Endothelial cell of umbilical vein (primary cell): ENCODE measurements at regions not wholly inside any gene's neighbourhood (a gene's known extent, or its start where the extent isn't known, plus 50 kb on each side); places are given as distances from the start of the nearest gene placed in this dataset.

Experiments used
- BruUV-seq: library from RNA; stranded (reverse); fragments of 400-500 nt; replicated peaks from 2 replicates; lab custom pipeline; 2021; lab: Mats Ljungman, UMichigan
- CTCF ChIA-PET: fragments of 300-600, 350-600 bp; sonication (Branson Sonifier 250); formaldehyde crosslinking; loops from one replicate; lab custom pipeline; 2021; ENCODE audit warnings: antibody characterized with exemption, inconsistent platforms; lab: Charles Lee
- POLR2A ChIA-PET: fragments of 300-600, 350-600 bp; sonication (Branson Sonifier 250); formaldehyde crosslinking; loops from one replicate; lab custom pipeline; 2021; ENCODE audit warnings: antibody characterized with exemption, inconsistent platforms; lab: Charles Lee
- DNase-seq: peaks from one replicate; pipeline ENCODE4 v3.0.0-alpha.2; 2011; ENCODE audit warnings: low read depth, low spot score
- FAIRE-seq: peaks from 2 replicates; lab custom pipeline; 2011; peaks lifted over from hg19 to GRCh38; lab: Jason Lieb, UNC
- H2AFZ ChIP-seq: 2 replicates; pipeline ENCODE4 v1.6.0; 2012; ENCODE audit warnings: low read depth, low read length, control low read depth, inconsistent platforms
- H3K27ac ChIP-seq: 2 replicates; pipeline ENCODE4 v1.5.1; 2011; ENCODE audit warnings: low read depth, mild to moderate bottlenecking, control low read depth, low read length, moderate library complexity; ENCODE audit not compliant: insufficient read depth
- H3K27me3 ChIP-seq, 2 experiments: 2 replicates each; pipeline versions ENCODE4 v1.6.0 to v1.6.1; 2011; ENCODE audit warnings: low read length in 2 of 2, mixed read lengths in 1 of 2; ENCODE audit not compliant: control insufficient read depth in 2 of 2, insufficient read depth in 2 of 2
- H3K36me3 ChIP-seq, 2 experiments: 2 replicates in 1 of 2; 3 replicates in 1 of 2; pipeline ENCODE4 v1.5.1; 2011; ENCODE audit warnings: low read length in 2 of 2, mild to moderate bottlenecking in 1 of 2, moderate library complexity in 1 of 2; ENCODE audit not compliant: control insufficient read depth in 2 of 2, insufficient read depth in 2 of 2; ENCODE audit errors: extremely low read depth in 1 of 2
- H3K4me1 ChIP-seq: 3 replicates; pipeline ENCODE4 v1.5.1; 2011; ENCODE audit warnings: mild to moderate bottlenecking, low read length; ENCODE audit not compliant: control insufficient read depth, insufficient read depth; ENCODE audit errors: extremely low read depth
- H3K4me2 ChIP-seq: 2 replicates; pipeline ENCODE4 v1.6.1; 2011; ENCODE audit warnings: low read length, control low read depth, mixed read lengths; ENCODE audit not compliant: insufficient read depth
- H3K4me3 ChIP-seq, 3 experiments: fragments of 200-600 bp in 1 of 3; sonication (generic), shearing (Covaris generic) in 1 of 3; replicated peaks in 1 of 3; 2 replicates each; pipeline ENCODE4 v1.5.1; 2011 to 2016; ENCODE audit warnings: control low read depth in 3 of 3, low read length in 3 of 3, mild to moderate bottlenecking in 2 of 3, inconsistent platforms in 1 of 3, low read depth in 1 of 3, moderate library complexity in 1 of 3; ENCODE audit not compliant: insufficient read depth in 1 of 3
- H3K79me2 ChIP-seq: 2 replicates; pipeline ENCODE4 v1.6.0; 2012; ENCODE audit warnings: low read length, inconsistent platforms; ENCODE audit not compliant: control insufficient read depth, insufficient read depth
- H3K9ac ChIP-seq: replicated peaks from 2 replicates; pipeline ENCODE3; 2011; ENCODE audit warnings: low read length, control low read depth; ENCODE audit not compliant: insufficient read depth; ENCODE audit errors: extremely low read depth
- H3K9me1 ChIP-seq: replicated peaks from 3 replicates; pipeline ENCODE4 v1.6.0; 2011; ENCODE audit warnings: mild to moderate bottlenecking, low read length; ENCODE audit not compliant: control insufficient read depth, insufficient read depth; ENCODE audit errors: extremely low read depth
- H3K9me3 ChIP-seq: replicated peaks from 2 replicates; pipeline ENCODE4 v1.5.1; 2012; ENCODE audit warnings: low read length, inconsistent platforms; ENCODE audit not compliant: control insufficient read depth, insufficient read depth
- H4K20me1 ChIP-seq: replicated peaks from 2 replicates; pipeline ENCODE3; 2011; ENCODE audit warnings: mild to moderate bottlenecking, low read length; ENCODE audit not compliant: control insufficient read depth, insufficient read depth; ENCODE audit errors: extremely low read depth
- EZH2 ChIP-seq: IDR thresholded peaks from 2 replicates; pipeline ENCODE4 v1.6.1; 2012; ENCODE audit warnings: borderline replicate concordance, low read depth, mild to moderate bottlenecking, moderate library complexity, low read length, inconsistent platforms; ENCODE audit not compliant: severe bottlenecking
- FOS ChIP-seq: IDR thresholded peaks from 2 replicates; pipeline ENCODE4 v1.6.1; 2011; ENCODE audit warnings: mild to moderate bottlenecking, low read length, moderate library complexity, borderline replicate concordance; ENCODE audit not compliant: insufficient read depth
- GATA2 ChIP-seq: IDR thresholded peaks from 2 replicates; pipeline ENCODE4 v1.7.0; 2011; ENCODE audit warnings: low read depth, mild to moderate bottlenecking, moderate library complexity, mixed read lengths, low read length; ENCODE audit not compliant: insufficient read length, insufficient read depth
- JUN ChIP-seq: IDR thresholded peaks from 2 replicates; pipeline ENCODE4 v1.6.1; 2011; ENCODE audit warnings: borderline replicate concordance, low read depth; ENCODE audit not compliant: insufficient read length, insufficient read depth
- MYC ChIP-seq: IDR thresholded peaks from one replicate; pipeline ENCODE4 v1.6.1; 2011; ENCODE audit warnings: mild to moderate bottlenecking, low read depth, low read length
- POLR2A ChIP-seq: IDR thresholded peaks from 2 replicates; pipeline ENCODE4 v1.6.1; 2012; ENCODE audit warnings: low read depth, mild to moderate bottlenecking, control low read depth, low read length
- POLR2AphosphoS5 ChIP-seq: IDR thresholded peaks from 2 replicates; pipeline ENCODE4 v1.6.1; 2012; ENCODE audit warnings: low read depth, mild to moderate bottlenecking, control low read depth, low read length, moderate library complexity; ENCODE audit not compliant: insufficient read depth
- dilution Hi-C: fragments of 300-500 bp; cut with MboI; formaldehyde crosslinking; loops from one replicate; pipeline ENCODE4 v1.15.0; 2019; ENCODE audit warnings: low sequenced_read_pairs; ENCODE audit not compliant: extremely low pct_ligation_motif_present
- intact Hi-C: fragments of 100-400 bp; cut with micrococcal nuclease; formaldehyde crosslinking; loops from one replicate; pipeline ENCODE4 v1.10.0; 2022
- TF ChIP-seq, protein P1 (sequence below), 2 donors: IDR thresholded peaks; 1 replicate in 1 of 2; 2 replicates in 1 of 2; pipeline ENCODE4 v1.5.1; 2011; ENCODE audit warnings: low read length in 2 of 2, mild to moderate bottlenecking in 2 of 2, moderate library complexity in 2 of 2, control low read depth in 1 of 2, inconsistent platforms in 1 of 2, low read depth in 1 of 2; ENCODE audit not compliant: insufficient read depth in 1 of 2; ENCODE audit errors: extremely low read depth in 1 of 2
- TF ChIP-seq, protein P2 (sequence below): IDR thresholded peaks from 2 replicates; pipeline ENCODE4 v1.6.1; 2011; ENCODE audit not compliant: insufficient read depth, insufficient read length

DNA sequence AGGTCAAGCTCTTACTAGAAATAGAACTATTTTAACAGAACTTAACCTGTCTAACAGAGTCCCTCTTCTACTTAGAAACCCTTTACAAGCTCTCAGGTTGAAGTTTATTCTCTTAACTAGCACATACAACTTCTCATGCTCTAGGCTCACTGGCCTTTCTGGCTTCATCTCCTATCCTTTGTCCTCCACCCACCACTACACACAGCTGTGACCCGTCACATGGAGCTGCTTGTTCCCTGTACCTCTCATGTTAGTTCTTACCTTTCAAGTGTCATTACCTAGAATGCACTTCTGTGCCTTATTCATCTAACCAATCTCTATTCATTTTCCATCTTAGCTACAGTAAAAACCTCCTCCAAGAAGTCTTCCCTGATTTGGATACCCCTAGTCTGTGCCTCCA lies 89.4 kb upstream of the APC start:
- ChIA-PET POLR2A (no interaction called here), CTCF (no interaction called here)
- FAIRE-seq (no peak), DNase-seq (no peak)
- Histone ChIP-seq H3K36me3 (no peaks in the 10 kb centered on the region), H3K27me3 (peaks cover 0 to 4% of the 10 kb centered on the region in 2 experiments), H3K9ac (no peak overlapping the region), H3K27ac (no peak overlapping the region), H3K4me1 (no peaks in the 10 kb centered on the region), H3K9me1 (no peaks in the 10 kb centered on the region), H3K4me3 (no peak overlapping the region), H2AFZ (no peak overlapping the region), H3K4me2 (no peak overlapping the region), H4K20me1 (no peaks in the 10 kb centered on the region), H3K9me3 (no peaks in the 10 kb centered on the region), H3K79me2 (no peaks in the 10 kb centered on the region)
- no TSS peak for BruUV-seq
- TF ChIP-seq FOS (no peak), JUN (no peak), EZH2 (no peak)
- TF ChIP-seq, protein P1, sequence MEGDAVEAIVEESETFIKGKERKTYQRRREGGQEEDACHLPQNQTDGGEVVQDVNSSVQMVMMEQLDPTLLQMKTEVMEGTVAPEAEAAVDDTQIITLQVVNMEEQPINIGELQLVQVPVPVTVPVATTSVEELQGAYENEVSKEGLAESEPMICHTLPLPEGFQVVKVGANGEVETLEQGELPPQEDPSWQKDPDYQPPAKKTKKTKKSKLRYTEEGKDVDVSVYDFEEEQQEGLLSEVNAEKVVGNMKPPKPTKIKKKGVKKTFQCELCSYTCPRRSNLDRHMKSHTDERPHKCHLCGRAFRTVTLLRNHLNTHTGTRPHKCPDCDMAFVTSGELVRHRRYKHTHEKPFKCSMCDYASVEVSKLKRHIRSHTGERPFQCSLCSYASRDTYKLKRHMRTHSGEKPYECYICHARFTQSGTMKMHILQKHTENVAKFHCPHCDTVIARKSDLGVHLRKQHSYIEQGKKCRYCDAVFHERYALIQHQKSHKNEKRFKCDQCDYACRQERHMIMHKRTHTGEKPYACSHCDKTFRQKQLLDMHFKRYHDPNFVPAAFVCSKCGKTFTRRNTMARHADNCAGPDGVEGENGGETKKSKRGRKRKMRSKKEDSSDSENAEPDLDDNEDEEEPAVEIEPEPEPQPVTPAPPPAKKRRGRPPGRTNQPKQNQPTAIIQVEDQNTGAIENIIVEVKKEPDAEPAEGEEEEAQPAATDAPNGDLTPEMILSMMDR (IDR thresholded peaks at IDR 0.05; ENCODE audit: extremely low read depth in 1 of 2, insufficient read depth in 1 of 2, low read depth in 1 of 2, low read length in 2 of 2) = no peak
- TF ChIP-seq, protein P2, sequence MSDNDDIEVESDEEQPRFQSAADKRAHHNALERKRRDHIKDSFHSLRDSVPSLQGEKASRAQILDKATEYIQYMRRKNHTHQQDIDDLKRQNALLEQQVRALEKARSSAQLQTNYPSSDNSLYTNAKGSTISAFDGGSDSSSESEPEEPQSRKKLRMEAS = no peak
- dilution Hi-C loops (no loop called here), intact Hi-C loops (no loop called here)

DNA sequence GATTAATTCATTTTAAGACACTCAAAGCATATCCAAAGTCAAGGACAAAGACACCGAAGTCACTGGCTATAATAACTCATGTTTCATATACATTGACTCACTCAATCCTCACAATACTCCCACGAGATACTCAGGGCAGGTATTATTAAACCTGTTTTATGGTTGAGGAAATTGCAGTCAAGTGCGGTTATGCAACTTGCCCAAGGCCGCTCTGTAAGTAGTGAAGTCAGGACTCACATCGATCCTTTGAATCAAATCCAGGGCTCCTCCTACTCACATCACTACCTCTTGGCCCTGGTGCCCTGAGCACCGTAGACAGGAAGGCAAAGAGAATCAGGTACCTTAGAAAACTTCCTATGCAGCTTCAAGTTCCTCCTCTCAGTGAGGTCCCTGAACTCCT lies 87.8 kb upstream of the APC start:
- H3K4me3 ChIP-seq = no peak overlapping the region
- H3K9me3 ChIP-seq = no peaks in the 10 kb centered on the region
- H3K4me2 ChIP-seq = no peak overlapping the region
- peaks cover 0 to 2% of the 10 kb centered on the region in 2 experiments for H3K27me3 ChIP-seq
- no peaks in the 10 kb centered on the region for H3K9me1 ChIP-seq
- dilution Hi-C loops (no loop called here), intact Hi-C loops (no loop called here)
- no peak overlapping the region for H3K27ac ChIP-seq
- no peak overlapping the region for H2AFZ ChIP-seq
- FAIRE-seq = no peak
- no peaks in the 10 kb centered on the region for H3K4me1 ChIP-seq
- CTCF ChIA-PET = interaction anchor here (1.4 kb wide), 1 partner anchor 25 kb away, joined by 4 read pairs; no protein-coding TSS in a partner anchor
- H4K20me1 ChIP-seq = no peaks in the 10 kb centered on the region
- no peak for DNase-seq
- no TSS peak for BruUV-seq
- no peak overlapping the region for H3K9ac ChIP-seq
- no peaks in the 10 kb centered on the region for H3K36me3 ChIP-seq
- no peaks in the 10 kb centered on the region for H3K79me2 ChIP-seq
- TF ChIP-seq GATA2 (no peak), MYC (no peak), EZH2 (no peak), JUN (no peak), POLR2A (no peak), POLR2AphosphoS5 (no peak), FOS (no peak)
- TF ChIP-seq, protein P2 = no peak
- TF ChIP-seq, protein P1 (IDR thresholded peaks at IDR 0.05; ENCODE audit: extremely low read depth in 1 of 2, insufficient read depth in 1 of 2, low read depth in 1 of 2, low read length in 2 of 2) = no peak
- POLR2A ChIA-PET = no interaction called here
